Cardiac fibroblast (primary cell): ENCODE measurements at regions not wholly inside any gene's neighbourhood (a gene's known extent, or its start where the extent isn't known, plus 50 kb on each side); places are given as distances from the start of the nearest gene placed in this dataset.

Experiments used
- DNase-seq, 2 donors: peaks; one replicate each; pipeline versions ENCODE4 v3.0.0 to v3.0.0-alpha.2; 2010; ENCODE audit warnings: low read depth in 2 of 2
- H3K4me3 ChIP-seq, 2 donors: replicated peaks in 1 of 2; 1 replicate in 1 of 2; 2 replicates in 1 of 2; pipeline ENCODE4 v1.5.1; 2011; ENCODE audit warnings: low read depth in 2 of 2, low read length in 2 of 2, mild to moderate bottlenecking in 2 of 2, moderate library complexity in 1 of 2
- CTCF ChIP-seq: IDR thresholded peaks from one replicate; pipeline ENCODE4 v1.5.1; 2011; ENCODE audit warnings: low read depth, mild to moderate bottlenecking, low read length, inconsistent platforms

- no peak for TF ChIP-seq CTCF
- H3K4me3 ChIP-seq = no peak overlapping the region
These were observed 94.8 kb downstream of the PHLDA1 start for GRCh38 chr12:75936515-75937440.

DNA sequence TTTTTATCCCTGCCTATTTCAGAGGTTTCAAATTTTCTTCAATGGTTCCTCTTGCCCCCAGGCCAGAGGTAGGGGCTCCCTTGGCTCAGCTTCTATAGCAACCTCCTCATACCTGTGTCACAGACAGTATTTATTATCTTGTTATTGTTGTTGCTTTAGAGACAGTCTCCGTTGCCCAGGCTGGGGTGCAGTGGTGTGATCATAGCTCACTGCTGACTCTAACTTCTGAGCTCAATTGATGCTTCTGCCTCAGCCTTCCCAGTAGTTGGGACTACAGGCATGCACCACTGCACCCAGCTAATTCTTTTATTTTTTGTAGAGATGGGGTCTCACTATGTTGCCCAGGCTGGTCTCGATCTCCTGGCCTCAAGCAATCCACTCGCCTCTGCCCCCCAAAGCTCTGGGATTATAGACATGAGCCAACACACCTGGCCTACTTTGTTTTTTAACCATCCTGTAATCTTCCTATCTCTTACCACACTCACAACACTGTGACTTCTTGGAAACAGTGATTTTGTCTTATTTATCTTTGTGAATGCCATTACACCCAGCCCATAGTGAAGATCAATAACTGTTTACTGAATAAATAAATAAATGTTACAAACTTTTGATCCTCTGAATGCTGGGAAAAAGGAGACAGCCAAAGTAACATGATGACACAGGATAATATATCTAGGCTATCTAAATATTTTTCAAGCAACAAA, 95.9 kb downstream of the PHLDA1 start:
- no peak overlapping the region for H3K4me3 ChIP-seq
- no peak for TF ChIP-seq CTCF
- DNase-seq = no peak

More at GRCh38 chr12:75936515-75937440, 94.8 kb downstream of the PHLDA1 start:
- no peak for DNase-seq

DNA sequence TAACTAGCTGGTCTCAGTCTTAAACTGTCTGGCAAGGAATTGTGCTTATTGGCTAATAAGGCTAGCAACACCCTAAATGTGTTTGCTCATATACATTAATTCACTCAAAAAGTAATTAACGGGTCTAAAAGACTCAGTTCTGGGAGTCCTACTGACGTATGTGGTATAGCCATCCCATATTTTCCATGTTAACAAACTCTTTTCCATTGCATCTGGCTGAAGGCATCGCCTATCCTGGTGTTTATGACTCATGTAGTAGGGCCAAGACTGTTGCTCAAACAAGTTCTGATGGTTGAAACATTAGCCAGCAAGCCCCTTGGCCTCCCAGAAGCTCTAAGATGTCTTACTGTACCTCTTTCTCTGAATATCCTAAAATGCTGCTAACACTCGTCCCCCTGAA, 98.5 kb downstream of the PHLDA1 start:
- H3K4me3 ChIP-seq = no peak overlapping the region

DNA sequence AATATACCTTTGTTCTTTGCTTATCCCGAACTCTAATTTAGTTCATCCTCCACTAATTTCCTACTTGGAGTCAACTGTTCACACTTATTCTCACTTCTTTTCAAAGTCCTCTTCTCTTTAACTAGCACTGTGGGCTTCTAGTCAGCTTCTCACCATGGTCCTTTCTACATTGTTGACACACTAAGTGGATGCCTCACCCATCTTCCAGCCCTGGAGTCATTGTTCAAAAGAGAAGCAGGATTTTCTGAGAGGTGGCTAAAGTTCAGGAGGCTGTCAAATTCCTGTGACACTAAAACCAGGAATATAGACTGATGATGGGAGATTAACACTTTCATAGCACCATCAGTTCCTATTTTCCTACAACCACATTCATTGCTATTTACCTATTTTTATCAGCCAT, 99.3 kb downstream of the PHLDA1 start:
- no peak for DNase-seq
- no peak for TF ChIP-seq CTCF
- no peak overlapping the region for H3K4me3 ChIP-seq

More for the DNA sequence above, 98.5 kb downstream of the PHLDA1 start:
- DNase-seq = peak; percentile 89 to 93
- no peak for TF ChIP-seq CTCF

DNA sequence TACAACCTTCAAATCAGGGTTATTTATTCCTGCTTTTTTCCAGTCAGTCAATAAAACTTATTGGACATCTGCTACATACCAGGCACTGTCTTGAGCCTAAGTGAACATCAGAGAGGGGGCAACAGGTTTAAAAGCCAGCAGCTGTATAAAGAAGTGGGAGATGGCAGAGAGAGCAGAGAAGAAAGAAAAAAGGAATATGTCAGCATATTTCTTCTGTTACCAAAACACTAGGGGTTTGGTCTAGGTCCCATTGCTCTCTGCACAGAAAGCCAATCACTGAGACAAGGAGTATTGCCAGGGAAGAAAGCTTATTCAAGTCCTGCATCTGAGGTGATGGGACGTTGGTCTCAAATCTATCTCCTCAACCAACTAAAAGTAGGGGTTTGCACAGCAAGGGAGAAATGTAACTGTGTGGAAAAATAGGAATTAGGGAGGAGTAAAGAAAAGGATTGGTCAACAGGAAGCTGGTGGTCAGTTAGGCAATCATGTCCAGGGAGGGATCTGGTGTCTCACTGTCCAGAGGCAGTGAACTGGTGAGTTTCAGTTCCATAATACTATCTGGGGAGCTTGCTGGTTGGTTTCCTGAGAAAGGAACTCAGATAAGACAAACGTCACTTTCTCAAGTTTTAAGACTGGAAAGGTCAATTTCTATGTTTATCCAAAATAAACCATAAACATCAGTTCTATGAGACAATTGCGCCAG, 107.5 kb downstream of the PHLDA1 start:
- no peak overlapping the region for H3K4me3 ChIP-seq
- peak; percentile 52 to 69 for DNase-seq
- no peak for TF ChIP-seq CTCF

DNA sequence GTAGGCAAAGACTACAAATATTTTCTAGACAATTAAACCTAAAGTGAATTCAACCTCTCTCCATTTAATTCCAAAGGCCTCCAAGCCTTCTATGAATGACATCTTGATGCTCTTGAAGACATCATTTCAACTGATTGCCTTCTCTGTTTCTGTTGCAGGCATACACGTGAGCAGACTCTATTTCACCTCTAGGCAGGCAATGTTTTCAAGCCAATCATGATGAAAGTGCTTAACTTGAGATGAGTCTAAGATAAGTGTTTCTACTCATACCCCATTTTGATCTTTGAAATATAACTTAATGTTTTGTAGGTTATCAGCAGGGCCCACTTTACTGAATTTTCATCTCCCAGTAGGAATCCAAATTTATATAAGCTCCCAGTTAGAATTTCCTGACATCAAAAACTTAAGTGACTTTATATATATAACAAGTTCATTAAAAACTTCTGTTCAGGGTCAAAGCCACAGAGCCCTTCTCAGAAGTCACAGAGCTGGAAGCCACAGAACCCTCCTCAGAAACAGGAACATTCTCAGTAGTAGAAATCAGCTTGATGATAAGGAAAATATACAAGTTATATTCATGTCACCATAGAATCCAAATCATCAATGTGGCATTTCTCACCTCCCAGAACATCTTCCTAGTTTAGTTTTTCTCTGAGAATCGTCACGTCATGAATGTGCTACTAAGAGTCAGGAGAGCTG, 108.5 kb downstream of the PHLDA1 start:
- TF ChIP-seq CTCF = no peak
- DNase-seq = no peak
- H3K4me3 ChIP-seq = no peak overlapping the region
